NCI-H2107 treated with DMSO at 0.1 percent for 48 hours (cell line): ENCODE measurements at regions not wholly inside any gene's neighbourhood (a gene's known extent, or its start where the extent isn't known, plus 50 kb on each side); places are given as distances from the start of the nearest gene placed in this dataset.
"Not testable (repeated sequence)": the region's sequence is repeated elsewhere in the genome, so short reads cannot be mapped to it uniquely, and the experiment has no call there.

Experiments used
- DNase-seq: peaks from one replicate; lab custom pipeline; 2025; ENCODE audit not compliant: unreplicated experiment; lab: John Stamatoyannopoulos, UW

DNA sequence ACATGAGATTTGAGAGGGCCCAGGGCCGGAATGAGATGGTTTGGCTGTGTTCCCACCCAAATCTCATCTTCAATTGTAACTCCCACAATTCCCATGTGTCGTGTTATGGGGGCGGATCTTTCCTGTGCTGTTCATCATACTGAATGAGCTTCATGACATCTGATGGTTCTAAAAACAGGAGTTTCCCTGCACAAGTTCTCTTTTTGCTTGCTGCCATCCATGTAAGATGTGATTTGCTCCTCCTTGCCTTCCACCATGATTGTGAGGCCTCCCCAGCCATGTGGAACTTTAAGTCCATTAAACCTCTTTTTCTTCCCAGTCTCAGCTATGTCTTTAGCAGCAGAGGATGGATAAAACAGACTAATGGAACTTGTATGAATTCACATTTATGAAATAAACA is 131.9 kb upstream of the ZC3H15 start:
- not testable (repeated sequence) for DNase-seq

DNA sequence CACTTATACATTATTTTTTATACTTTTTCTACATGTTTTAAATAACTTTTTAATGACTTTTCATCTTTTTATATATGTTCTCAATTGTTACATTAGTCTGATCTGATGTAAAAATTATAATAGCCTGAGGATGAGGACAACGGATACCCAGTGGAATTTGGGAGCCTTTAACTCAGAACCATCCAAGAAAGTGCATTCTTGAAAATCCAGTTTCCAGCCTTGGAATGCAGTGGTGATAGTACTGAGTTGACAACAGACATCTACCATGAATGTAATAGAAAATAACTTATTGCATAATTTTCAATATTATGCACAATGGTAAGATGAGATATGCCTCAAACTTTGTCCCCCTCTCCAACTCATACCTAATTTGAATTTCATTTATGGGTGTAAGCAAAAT is 120.7 kb upstream of the ZC3H15 start:
- DNase-seq = no peak

DNA sequence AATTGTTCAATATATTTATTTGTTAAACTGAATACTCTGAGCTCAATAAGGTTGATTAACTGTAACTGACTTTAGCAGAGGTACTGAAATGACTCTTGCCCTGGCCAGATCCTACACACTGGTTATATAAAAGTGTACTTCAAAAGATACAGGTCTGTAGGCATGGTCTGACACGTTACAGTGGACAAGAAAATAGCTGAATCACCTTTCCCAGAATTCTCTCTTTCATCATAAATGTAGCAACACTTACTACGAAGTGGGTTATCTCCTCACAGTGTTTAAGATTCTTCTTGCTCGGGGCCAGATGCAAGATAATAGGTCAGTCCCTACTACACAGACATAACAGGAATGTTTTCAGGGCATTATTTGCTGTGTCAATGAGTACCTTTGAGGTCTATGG is 107.0 kb upstream of the ZC3H15 start:
- DNase-seq = no peak

DNA sequence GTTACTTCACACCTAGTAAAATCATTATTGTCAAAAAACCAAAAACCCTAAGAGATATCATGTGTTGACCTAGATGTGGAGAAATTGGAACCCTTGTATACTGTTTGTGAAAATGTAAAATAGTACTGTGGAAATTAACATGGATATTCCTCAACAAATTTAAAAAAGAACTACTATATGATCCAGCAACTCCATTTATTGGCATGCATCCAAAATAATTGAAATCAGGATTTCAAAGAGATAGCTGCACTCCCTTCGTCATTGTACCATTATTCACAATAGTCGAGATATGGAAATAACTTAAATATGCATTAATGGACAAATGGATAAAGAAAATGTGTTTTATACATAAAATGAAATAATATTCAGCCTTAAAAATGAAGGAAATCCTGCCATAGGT is 105.3 kb upstream of the ZC3H15 start:
- no peak for DNase-seq

DNA sequence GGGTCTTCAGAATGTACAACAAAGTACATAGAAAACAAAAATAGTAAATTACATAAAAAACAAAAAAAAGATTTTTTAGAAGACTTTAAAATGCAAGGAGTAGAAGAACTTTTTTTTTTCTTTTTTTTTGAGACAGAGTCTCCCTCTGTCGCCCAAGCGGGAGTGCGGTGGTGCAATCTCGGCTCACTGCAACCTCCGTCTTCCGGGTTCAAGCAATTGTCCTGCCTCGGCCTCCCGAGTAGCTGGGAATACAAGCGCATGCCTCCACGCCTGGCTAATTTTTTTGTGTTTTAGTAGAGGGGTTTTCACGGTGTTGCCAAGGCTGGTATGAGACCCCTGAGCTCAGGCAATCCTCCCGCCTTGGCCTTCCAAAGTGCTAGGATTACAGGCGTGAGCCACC is 104.5 kb upstream of the ZC3H15 start:
- DNase-seq = no peak

DNA sequence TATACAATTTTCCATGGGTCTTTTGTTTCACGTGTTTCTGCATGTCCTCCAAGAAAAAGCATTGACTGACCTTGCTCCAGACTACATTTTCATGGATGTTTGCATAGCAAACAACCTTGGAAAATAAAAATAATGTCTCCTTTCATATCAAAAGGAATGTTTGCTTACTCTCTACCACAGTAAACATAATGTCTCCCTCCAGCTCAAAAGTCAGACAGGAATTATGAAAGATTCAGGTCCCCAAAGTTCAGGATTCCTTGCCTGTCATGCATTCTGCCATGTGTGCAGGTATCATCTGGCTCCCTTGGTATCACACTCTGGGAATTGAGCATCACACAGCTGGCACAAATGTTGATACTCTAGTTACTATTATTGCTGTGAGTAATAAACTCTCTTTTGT is 103.1 kb upstream of the ZC3H15 start:
- DNase-seq = no peak

DNA sequence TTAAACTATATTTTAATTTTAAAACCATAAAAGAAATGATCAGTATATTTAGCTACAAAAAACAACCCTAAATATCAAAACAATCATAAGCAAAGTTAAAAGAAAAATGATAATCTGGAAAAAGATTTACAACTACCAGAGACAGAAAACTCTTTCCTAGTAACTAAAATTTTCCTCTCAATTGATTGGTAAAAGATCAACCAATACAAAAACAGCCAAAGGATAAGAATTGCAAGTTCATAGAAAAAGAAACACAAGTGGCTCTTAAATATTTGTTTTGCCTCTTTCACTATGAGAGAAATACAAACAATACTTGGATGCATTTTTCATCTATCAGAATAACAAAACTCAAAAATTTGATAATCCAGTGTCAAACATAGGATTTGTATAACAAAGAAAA is 101.8 kb upstream of the ZC3H15 start:
- no peak for DNase-seq

DNA sequence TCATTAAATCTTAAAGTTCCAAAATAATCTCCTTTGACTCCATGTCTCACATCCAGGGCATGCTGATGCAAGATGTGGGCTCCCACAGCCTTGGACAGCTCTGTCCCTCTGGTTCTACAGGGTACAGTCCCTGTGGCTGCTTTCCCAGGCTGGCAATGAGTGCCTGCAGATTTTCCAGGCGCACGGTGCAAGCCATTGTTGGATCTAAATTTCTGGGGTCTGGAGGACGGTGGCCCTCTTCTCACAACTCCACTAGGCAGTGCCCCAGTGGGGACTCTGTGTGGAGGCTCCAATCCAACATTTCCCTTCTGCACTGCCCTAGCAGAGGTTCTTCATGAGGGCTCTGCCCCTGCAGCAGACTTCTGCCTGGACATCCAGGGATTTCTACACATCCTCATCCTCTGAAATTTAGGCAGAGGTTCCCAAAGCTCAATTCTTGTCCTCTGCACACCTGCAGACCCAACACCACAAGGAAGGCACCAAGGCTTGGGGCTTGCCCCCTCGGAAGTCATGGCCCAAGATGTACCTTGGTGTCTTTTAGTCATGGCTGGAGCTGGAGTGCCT is 100.3 kb upstream of the ZC3H15 start:
- DNase-seq = not testable (repeated sequence)

DNA sequence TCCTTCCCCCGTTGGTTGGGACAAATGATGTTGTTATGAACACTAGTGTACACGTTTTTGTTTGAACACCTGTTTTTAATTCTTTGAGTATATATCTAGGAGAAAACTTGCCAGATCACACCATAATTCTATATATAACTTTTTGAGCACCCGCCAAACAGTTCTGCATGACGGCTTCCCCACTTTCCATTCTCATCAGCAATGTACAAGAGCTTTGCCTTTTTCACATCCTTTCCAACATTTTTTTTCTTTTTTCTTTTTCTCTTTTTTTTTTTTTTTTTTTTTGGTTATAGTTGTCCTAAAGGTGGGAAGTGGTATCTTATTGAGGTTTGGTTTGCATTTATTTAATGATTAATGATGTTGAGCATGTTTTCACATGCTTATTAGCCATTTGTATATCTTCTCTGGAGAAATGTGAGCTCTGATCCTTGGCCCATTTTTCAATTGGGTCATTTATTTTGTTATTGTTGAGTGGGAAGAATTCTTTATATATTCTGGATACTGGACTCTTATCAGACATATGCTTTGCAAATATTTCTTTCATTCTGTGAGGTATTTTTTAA is 86.9 kb upstream of the ZC3H15 start:
- DNase-seq = no peak

DNA sequence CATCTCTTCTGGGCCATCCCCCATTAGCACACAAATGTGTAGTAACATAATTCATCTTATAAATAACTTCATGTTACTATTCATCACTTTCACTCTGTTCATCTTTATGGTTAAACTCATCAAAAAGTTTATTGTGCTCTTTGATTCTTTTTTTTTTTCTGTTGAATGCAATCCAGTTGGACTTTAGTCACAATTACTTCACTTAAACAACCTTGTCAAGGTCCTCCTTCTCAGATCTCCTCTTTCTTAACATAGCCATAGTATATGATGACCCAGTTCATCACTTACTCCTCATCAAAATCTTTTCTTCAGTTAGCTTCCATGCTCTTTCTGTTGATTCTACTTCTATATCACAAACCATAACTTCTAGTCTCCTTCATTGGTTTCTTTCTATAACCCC is 80.2 kb upstream of the ZC3H15 start:
- no peak for DNase-seq

DNA sequence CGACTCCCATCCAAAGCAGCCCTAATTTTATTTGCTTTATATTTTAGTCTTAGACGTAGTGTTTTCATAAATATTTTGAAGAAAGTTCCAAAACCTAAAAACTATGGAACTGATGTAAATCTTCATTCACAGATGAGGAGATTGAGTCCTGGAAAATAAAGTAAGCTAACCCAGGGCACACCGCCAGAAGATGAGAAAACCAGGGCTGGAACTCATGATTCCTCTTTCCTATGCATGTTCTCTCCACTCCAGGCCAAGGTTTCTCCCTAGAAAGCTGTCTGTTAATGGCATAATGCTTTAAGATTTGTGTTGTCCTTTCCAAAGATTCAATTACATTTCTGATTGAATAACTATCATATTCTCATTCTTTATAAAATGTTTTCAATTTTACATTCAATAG is 78.4 kb upstream of the ZC3H15 start:
- no peak for DNase-seq

DNA sequence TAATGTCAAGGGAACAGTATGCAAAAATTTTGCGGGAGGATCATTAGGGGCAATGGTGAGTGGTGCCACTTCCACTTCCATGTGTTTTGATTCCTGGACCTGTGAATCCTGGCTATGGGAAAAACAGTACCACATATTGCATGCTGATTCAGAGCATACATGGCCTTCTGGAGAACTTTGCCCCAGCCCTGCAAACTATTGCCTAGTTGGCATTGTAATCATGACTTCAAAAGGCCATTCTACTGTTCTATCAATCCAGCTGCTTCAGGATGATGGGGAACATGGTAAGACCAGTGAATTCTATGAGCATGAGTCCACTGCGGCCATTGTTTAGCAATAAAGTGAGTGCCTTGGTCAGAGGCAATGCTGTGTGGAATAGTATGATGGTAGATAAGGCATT is 75.3 kb upstream of the ZC3H15 start:
- no peak for DNase-seq

DNA sequence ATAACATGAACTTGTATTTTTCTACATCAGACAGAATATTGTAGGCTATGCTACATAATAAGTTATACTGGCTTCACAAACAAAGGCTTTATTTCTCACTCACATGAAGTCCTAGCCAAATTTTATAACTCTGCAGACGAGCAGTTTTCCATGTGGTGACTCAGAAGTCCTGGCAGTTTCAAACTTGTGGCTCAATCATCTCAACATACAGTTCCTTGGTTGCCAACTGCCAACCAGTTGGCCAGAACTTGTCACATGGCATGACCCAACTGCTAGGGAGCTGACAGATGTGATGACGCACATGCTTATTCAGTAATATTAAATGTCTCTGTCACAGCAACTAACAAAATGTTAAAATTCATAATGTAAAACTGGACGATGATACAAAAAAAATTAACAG is 63.8 kb upstream of the ZC3H15 start:
- no peak for DNase-seq

DNA sequence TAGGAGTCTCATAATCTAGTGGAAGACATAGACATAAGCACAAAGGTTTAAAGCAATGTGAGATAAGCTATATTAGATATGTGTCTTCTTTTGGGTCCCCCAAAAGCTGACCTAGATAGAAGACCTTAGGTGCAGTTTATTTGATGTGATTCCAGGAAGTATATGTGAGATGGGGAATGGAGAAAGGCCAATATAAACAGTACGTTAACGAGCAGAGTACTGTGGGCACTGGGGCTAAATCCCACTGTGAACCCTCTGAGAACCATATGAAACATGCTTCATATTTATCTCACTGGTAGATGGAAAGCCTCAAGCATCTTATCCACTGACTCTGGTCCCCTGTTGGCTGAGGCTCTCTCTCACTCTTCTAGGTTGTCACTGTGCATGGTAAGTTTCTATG is 62.6 kb upstream of the ZC3H15 start:
- DNase-seq = no peak

DNA sequence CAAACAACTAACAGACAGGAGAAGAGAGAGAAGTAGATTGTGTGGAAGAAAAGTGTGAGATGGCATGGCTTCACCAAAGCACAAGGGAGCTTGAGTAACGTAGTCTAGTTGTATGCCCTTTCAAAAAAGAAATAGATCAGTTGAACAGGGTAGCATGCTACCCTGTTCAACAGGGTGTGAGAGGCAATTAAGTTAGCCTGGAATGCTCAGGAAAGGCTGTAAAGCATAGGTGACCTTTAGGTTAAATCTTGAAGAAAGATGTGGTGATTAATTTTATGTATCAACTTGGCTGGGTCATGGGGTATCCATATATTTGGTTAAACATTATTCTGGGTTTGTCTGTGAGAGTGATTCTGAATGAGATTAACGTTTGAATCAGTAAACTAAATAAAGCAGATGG is 61.8 kb upstream of the ZC3H15 start:
- no peak for DNase-seq

DNA sequence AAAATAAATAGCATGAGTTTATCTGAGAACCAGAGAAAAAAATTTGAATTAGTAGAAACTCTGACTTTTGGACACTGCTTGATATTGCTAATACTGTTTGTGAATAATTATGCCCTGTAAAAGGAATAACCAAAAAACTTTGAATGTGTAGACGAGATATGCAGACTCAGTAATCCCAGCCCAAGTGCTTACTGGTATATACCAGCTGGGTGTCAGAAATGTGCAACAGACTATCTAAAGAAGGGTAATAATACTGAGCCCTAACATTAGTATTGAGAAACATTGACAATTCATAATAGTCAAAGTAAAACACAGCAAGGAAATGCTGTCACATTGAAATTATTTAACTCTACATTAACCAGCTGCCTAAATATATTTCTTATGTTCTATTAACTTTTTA is 60.5 kb upstream of the ZC3H15 start:
- no peak for DNase-seq

DNA sequence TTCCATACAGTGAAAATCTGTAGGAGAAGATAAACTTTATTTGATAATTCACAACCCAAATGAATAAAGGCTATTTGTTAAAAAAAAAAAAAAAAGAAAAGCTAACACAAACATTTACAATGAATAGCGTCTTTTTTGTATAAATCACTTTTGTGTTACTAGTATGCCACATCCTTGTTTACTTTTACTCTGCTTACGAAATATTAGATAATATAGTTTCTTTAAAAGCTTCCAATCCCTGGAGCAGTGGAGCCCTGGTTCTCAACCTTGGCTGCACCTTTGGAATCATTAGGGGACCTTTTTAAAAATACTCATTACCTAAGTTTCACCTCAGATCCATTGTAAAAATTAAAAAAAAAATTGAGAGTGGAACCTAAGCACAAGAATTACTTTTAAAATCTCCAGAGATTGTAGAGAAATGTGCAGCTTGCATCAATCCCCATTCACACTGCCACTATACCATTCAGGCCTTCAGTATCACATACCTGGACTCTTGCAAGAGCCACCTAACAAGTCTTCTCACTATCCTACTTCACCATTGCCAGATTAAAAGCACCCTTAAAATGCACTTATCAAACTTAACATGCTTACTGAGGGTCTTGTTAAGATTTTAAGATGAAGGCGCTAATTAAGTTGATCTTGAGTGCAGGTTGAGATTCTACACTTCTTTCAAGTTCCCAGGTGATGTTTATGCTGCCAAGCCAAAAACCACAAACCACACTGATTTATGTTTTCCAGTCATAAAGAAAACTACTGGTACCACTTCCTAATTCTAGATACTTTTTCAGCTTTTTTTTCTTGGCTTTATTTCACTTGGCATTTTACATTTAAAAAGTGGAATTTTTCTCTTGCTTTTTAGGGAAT is 59.7 kb upstream of the ZC3H15 start:
- peak; percentile 28 for DNase-seq

DNA sequence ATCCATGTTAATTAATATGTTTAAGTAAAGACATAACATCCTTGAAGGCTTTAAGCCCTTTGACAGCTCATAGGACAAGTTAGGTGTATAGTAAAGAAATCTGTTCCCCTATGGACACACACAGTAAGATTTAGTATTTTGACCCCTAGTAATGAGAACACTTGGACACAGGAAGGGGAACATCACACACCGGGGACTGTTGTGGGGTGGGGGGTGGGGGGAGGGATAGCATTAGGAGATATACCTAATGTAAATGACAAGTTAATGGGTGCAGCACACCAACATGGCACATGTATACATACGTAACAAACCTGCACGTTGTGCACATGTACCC is 59.1 kb upstream of the ZC3H15 start:
- not testable (repeated sequence) for DNase-seq

DNA sequence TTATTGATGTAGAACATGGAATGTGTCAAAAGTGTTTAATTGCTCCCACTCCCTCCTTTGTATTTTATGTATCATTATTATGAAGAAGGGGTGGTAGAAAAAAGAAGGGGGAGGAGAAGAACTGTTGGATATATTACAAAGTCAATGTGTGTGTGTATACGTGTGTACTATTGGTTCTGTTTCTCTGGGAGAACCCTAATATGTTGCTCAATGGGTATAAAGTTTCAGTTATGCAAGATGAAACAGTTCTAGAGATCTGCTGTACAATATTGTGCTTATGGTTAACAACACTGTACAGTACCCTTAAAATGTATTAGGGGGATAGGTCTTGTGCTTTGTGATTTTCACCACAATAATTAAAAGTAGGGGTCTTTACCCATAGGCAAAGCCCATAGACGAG is 58.1 kb upstream of the ZC3H15 start:
- DNase-seq = no peak

DNA sequence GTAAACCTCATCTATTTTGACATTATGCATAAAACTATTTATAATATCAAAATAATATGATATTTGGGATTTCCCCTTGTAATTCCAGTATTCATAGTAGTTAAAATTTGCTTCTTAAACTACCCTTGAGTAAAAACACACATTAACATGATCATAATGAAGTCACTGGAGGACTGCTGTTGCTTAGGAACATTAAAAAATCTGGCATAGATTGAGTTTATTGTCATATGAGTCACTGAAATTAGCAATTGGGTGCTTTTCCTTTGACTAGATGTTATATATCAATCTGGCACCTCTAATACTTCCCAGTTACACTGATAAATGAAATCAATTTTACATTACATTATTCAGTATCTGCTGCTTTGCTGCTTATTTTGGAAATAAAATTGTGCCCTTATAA is 57.0 kb upstream of the ZC3H15 start:
- DNase-seq = no peak

DNA sequence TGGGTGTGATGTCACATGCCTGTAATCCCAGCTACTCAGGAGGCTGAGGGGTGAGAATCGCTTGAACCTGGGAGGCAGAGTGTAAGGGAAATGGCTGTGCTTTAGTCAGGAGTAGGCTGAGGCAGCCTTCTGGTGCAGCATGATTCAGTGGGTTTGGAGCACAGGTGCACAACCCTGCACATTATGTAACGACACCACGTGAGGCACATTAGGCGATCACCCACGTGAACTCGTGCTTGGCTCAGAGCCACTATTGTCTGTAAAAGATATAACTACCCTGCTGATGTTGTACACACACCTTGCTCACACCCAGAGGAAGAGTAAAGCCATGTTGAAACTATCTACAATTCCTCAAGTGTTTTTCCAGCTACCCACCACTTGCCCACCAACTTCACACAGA is 54.8 kb upstream of the ZC3H15 start:
- no peak for DNase-seq

DNA sequence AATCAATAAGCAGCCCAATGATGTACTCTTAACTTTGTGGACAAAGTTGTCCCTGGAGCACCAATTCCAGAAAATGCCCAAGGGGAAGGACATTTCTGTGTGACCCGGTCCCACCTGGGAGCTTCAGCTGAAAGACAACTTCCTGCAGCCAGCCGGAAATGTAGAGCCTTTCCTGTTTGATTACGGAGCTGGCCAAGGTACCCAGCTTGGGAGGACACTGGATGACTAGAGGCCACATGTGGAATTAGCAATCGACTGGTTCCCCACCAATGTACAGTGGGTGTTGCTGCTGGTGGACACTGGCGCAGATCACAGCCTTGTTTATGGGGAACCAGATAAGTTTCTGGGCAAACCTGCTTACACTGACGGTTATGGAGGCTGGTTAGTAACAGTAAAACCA is 53.0 kb upstream of the ZC3H15 start:
- DNase-seq = no peak
